ENCODE measurements at regions not wholly inside any gene's neighbourhood (a gene's known extent, or its start where the extent isn't known, plus 50 kb on each side); places are given as distances from the start of the nearest gene placed in this dataset.

DNA sequence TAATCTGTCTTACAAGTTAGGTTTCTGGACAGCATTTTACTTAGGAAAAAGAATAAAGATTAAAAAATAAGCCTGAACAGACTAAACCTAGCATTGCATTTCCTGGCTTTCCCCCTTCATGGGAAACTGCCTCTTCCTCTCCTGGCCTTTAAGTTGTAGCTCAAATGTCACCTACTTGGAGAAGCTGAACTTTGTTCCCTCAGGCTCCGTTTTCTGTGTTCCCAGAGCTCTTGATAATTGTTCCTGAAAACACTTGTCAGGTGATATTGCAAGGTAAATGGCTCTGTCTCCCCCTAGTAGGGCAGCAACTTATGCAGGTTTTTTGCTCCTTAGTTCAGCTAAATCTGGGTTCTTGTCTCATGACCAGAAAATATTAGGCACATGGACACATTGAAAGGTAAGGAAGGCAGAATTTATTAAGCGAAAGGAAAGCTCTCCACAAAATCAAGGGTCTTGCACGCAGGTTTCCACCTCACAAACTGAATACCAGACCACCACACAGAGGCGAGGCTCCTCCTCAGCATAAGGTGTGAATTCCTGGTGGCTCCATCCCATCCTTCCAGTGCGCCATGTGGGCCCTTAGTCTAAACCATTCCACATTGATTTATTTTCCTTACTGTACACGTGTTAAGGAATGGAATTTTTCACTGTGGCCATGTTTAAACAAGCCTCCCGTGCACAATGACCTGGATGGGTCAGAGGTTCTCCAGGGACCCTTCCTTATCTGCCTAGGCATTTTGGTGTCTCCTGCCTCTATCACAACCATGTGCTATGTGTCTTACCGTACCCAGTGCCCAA, 229.3 kb downstream of the HNMT start:
- DNase-seq = no peak
- no peaks in the 10 kb centered on the region for H3K27me3 ChIP-seq (replicated peaks; ENCODE audit: insufficient read depth)
- no peak overlapping the region for H2AFZ ChIP-seq
- H3F3A ChIP-seq (ENCODE audit: insufficient read depth) = no peaks in the 10 kb centered on the region
- no peaks in the 10 kb centered on the region for H3K9me3 ChIP-seq (ENCODE audit: low read depth)
- TF ChIP-seq EZH2phosphoT487 (IDR thresholded peaks at IDR 0.05; ENCODE audit: insufficient read depth, low read depth) (no peak), EZH2 (IDR thresholded peaks at IDR 0.05; ENCODE audit: insufficient read depth, poor library complexity, severe bottlenecking) (no peak)
- whole genome bisulfite sequencing, 2 experiments (ENCODE audit: low coverage in 1 of 2, low lambda C conversion rate in 2 of 2, missing lambda C conversion rate in 2 of 2) = 52% methylated on average over 8 of the region's 8 CpGs
- H3K27ac ChIP-seq = no peak overlapping the region
- H3K4me2 ChIP-seq (ENCODE audit: unreplicated experiment) = no peak overlapping the region
- H4K20me1 ChIP-seq (ENCODE audit: insufficient read depth) = no peaks in the 10 kb centered on the region
- H3K4me3 ChIP-seq = no peak overlapping the region
- no peaks in the 10 kb centered on the region for H3K4me1 ChIP-seq (ENCODE audit: insufficient read depth)
- H3K36me3 ChIP-seq (ENCODE audit: low read depth) = no peaks in the 10 kb centered on the region
- H3K9me2 ChIP-seq (ENCODE audit: insufficient read depth) = no peaks in the 10 kb centered on the region
- H3K79me2 ChIP-seq (ENCODE audit: insufficient read depth) = no peaks in the 10 kb centered on the region
- in situ Hi-C loops (cut with MboI) = no loop called here
- no peak overlapping the region for H3K9ac ChIP-seq

GRCh38 chr2:138201286-138201685, 237.0 kb downstream of the HNMT start:
- H3K36me3 ChIP-seq (ENCODE audit: low read depth) = no peaks in the 10 kb centered on the region
- H3K9me3 ChIP-seq (ENCODE audit: low read depth) = no peaks in the 10 kb centered on the region
- WGBS, 2 experiments (ENCODE audit: low coverage in 1 of 2, low lambda C conversion rate in 2 of 2, missing lambda C conversion rate in 2 of 2) = 66 to 83% methylated on average over 2 of the region's 2 CpGs
- H2AFZ ChIP-seq = no peak overlapping the region
- H3K9ac ChIP-seq = no peak overlapping the region
- TF ChIP-seq EZH2phosphoT487 (IDR thresholded peaks at IDR 0.05; ENCODE audit: insufficient read depth, low read depth) = no peak
- TF ChIP-seq EZH2 (IDR thresholded peaks at IDR 0.05; ENCODE audit: insufficient read depth, poor library complexity, severe bottlenecking) = no peak
- no peaks in the 10 kb centered on the region for H3K79me2 ChIP-seq (ENCODE audit: insufficient read depth)
- DNase-seq = peak; percentile 6
- H4K20me1 ChIP-seq (ENCODE audit: insufficient read depth) = no peaks in the 10 kb centered on the region
- in situ Hi-C loops (cut with MboI) = no loop called here
- H3K27me3 ChIP-seq (replicated peaks; ENCODE audit: insufficient read depth) = no peaks in the 10 kb centered on the region
- no peak overlapping the region for H3K4me2 ChIP-seq (ENCODE audit: unreplicated experiment)
- no peak overlapping the region for H3K27ac ChIP-seq
- H3K4me3 ChIP-seq = no peak overlapping the region
- no peaks in the 10 kb centered on the region for H3K9me2 ChIP-seq (ENCODE audit: insufficient read depth)
- H3F3A ChIP-seq (ENCODE audit: insufficient read depth) = no peaks in the 10 kb centered on the region
- no peaks in the 10 kb centered on the region for H3K4me1 ChIP-seq (ENCODE audit: insufficient read depth)

DNA sequence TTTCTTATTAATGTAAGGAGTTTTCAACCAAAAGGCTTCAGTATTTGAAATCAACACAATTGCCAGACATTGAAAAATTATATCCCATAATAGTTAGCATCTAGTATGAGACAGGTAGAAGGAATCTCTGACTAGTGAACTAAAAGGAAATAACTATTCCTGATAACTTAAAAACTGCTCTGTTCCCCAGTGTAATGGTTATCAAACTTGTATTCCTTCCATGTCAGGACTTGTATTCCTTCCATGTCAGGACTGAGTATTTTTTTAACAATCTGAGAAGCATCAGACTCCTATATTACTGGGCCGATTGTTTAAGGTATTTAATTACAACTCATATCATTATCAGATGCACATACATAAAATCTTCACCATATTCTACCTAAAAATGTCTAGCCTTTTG, 238.5 kb downstream of the HNMT start:
- WGBS, 2 experiments (ENCODE audit: low coverage in 1 of 2, low lambda C conversion rate in 2 of 2, missing lambda C conversion rate in 2 of 2) = 69 to 75% methylated on average over 1 of the region's 1 CpG
- no peaks in the 10 kb centered on the region for H3K9me2 ChIP-seq (ENCODE audit: insufficient read depth)

DNA sequence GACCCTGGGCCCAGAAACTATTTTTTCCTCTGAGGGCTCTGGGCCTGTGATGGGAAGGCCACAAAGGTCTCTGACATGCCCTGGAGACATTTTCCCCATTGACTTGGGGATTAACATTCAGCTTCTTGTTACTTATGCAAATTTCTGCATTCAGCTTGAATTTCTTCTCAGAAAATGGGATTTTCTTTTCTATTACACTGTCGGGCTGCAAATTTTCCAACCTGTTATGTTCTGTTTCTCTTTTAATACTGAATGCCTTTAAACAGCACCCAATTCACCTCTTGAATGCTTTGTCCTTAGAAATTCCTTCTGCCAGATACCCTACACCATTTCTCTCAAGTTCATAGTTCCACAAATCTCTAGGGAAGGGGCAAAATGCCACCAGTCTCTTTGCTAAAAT, 241.0 kb downstream of the HNMT start:
- DNase-seq = no peak
- H3K9ac ChIP-seq = no peak overlapping the region
- H2AFZ ChIP-seq = no peak overlapping the region
- no peaks in the 10 kb centered on the region for H3K9me3 ChIP-seq (ENCODE audit: low read depth)
- no peaks in the 10 kb centered on the region for H3K9me2 ChIP-seq (ENCODE audit: insufficient read depth)
- TF ChIP-seq EZH2phosphoT487 (IDR thresholded peaks at IDR 0.05; ENCODE audit: insufficient read depth, low read depth) (no peak), EZH2 (IDR thresholded peaks at IDR 0.05; ENCODE audit: insufficient read depth, poor library complexity, severe bottlenecking) (no peak)
- no peaks in the 10 kb centered on the region for H3F3A ChIP-seq (ENCODE audit: insufficient read depth)
- no peak overlapping the region for H3K27ac ChIP-seq
- no peaks in the 10 kb centered on the region for H3K27me3 ChIP-seq (replicated peaks; ENCODE audit: insufficient read depth)
- no peak overlapping the region for H3K4me3 ChIP-seq
- no peaks in the 10 kb centered on the region for H3K4me1 ChIP-seq (ENCODE audit: insufficient read depth)
- no peaks in the 10 kb centered on the region for H4K20me1 ChIP-seq (ENCODE audit: insufficient read depth)
- 71 to 72% methylated on average over 1 of the region's 1 CpG for WGBS, 2 experiments (ENCODE audit: low coverage in 1 of 2, low lambda C conversion rate in 2 of 2, missing lambda C conversion rate in 2 of 2)
- H3K4me2 ChIP-seq (ENCODE audit: unreplicated experiment) = no peak overlapping the region
- H3K79me2 ChIP-seq (ENCODE audit: insufficient read depth) = no peaks in the 10 kb centered on the region
- no peaks in the 10 kb centered on the region for H3K36me3 ChIP-seq (ENCODE audit: low read depth)
- in situ Hi-C loops (cut with MboI) = no loop called here

More for the DNA sequence above, 238.5 kb downstream of the HNMT start:
- in situ Hi-C loops (cut with MboI) = no loop called here
- TF ChIP-seq EZH2 (IDR thresholded peaks at IDR 0.05; ENCODE audit: insufficient read depth, poor library complexity, severe bottlenecking) (no peak), EZH2phosphoT487 (IDR thresholded peaks at IDR 0.05; ENCODE audit: insufficient read depth, low read depth) (no peak)
- no peaks in the 10 kb centered on the region for H3K27me3 ChIP-seq (replicated peaks; ENCODE audit: insufficient read depth)
- no peaks in the 10 kb centered on the region for H3F3A ChIP-seq (ENCODE audit: insufficient read depth)
- H2AFZ ChIP-seq = no peak overlapping the region
- no peak for DNase-seq
- no peak overlapping the region for H3K4me3 ChIP-seq
- H3K4me1 ChIP-seq (ENCODE audit: insufficient read depth) = no peaks in the 10 kb centered on the region
- no peak overlapping the region for H3K27ac ChIP-seq
- no peaks in the 10 kb centered on the region for H3K79me2 ChIP-seq (ENCODE audit: insufficient read depth)
- H4K20me1 ChIP-seq (ENCODE audit: insufficient read depth) = no peaks in the 10 kb centered on the region
- H3K9me3 ChIP-seq (ENCODE audit: low read depth) = no peaks in the 10 kb centered on the region
- H3K36me3 ChIP-seq (ENCODE audit: low read depth) = no peaks in the 10 kb centered on the region
- no peak overlapping the region for H3K4me2 ChIP-seq (ENCODE audit: unreplicated experiment)
- H3K9ac ChIP-seq = no peak overlapping the region

All from GM23248 (cell line).